MG63 (cell line): ENCODE measurements at regions not wholly inside any gene's neighbourhood (a gene's known extent, or its start where the extent isn't known, plus 50 kb on each side); places are given as distances from the start of the nearest gene placed in this dataset.

Source experiments
- DNase-seq: peaks from one replicate; pipeline ENCODE4 v3.0.0-alpha.2; 2020
- H3K27me3 ChIP-seq: fragments of 250-450 bp; sonication (Bioruptor Pico); 2 replicates; pipeline ENCODE4 v1.5.1; 2020; ENCODE audit warnings: mild to moderate bottlenecking, moderate library complexity
- H3K36me3 ChIP-seq: fragments of 250-450 bp; sonication (Bioruptor Pico); 2 replicates; pipeline ENCODE4 v1.5.1; 2020; ENCODE audit warnings: mild to moderate bottlenecking, moderate library complexity
- H3K4me3 ChIP-seq: fragments of 250-450 bp; sonication (Bioruptor Pico); 2 replicates; pipeline ENCODE4 v1.5.1; 2020; ENCODE audit warnings: mild to moderate bottlenecking, moderate library complexity
- H3K9me3 ChIP-seq: fragments of 250-450 bp; sonication (Bioruptor Pico); 2 replicates; pipeline ENCODE4 v1.5.1; 2020; ENCODE audit warnings: mild to moderate bottlenecking, moderate library complexity

- Histone ChIP-seq H3K9me3 (no peaks in the 10 kb centered on the region), H3K36me3 (no peaks in the 10 kb centered on the region), H3K4me3 (no peak overlapping the region), H3K27me3 (0 out of 2 replicates have a peak, but pooled peaks cover 2% of the 10 kb centered on the region)
- DNase-seq = no peak
These were observed 204.7 kb downstream of the BARHL2 start for GRCh38 chr1:90512441-90512840.

GRCh38 chr1:90510143-90510542 lies 207.0 kb downstream of the BARHL2 start:
- H3K4me3 ChIP-seq = no peak overlapping the region
- no peaks in the 10 kb centered on the region for H3K27me3 ChIP-seq
- no peak for DNase-seq
- H3K36me3 ChIP-seq = no peaks in the 10 kb centered on the region
- H3K9me3 ChIP-seq = no peaks in the 10 kb centered on the region

- Histone ChIP-seq H3K9me3 (no peaks in the 10 kb centered on the region), H3K4me3 (no peak overlapping the region), H3K36me3 (no peaks in the 10 kb centered on the region), H3K27me3 (no peaks in the 10 kb centered on the region)
- DNase-seq = no peak
These were observed 207.7 kb downstream of the BARHL2 start for GRCh38 chr1:90509225-90510048.

GRCh38 chr1:90508376-90509167 lies 208.5 kb downstream of the BARHL2 start:
- H3K9me3 ChIP-seq = no peaks in the 10 kb centered on the region
- no peak overlapping the region for H3K4me3 ChIP-seq
- no peak for DNase-seq
- H3K27me3 ChIP-seq = no peaks in the 10 kb centered on the region
- H3K36me3 ChIP-seq = no peaks in the 10 kb centered on the region

- Histone ChIP-seq H3K9me3 (no peaks in the 10 kb centered on the region), H3K27me3 (no peaks in the 10 kb centered on the region), H3K36me3 (no peaks in the 10 kb centered on the region), H3K4me3 (no peak overlapping the region)
- no peak for DNase-seq
These were observed 209.9 kb downstream of the BARHL2 start for GRCh38 chr1:90507173-90507572.

- Histone ChIP-seq H3K9me3 (no peaks in the 10 kb centered on the region), H3K27me3 (no peaks in the 10 kb centered on the region), H3K36me3 (no peaks in the 10 kb centered on the region), H3K4me3 (no peak overlapping the region)
- DNase-seq = no peak
These were observed 211.3 kb downstream of the BARHL2 start for GRCh38 chr1:90505806-90506205.

- DNase-seq = no peak
- Histone ChIP-seq H3K4me3 (no peak overlapping the region), H3K27me3 (no peaks in the 10 kb centered on the region), H3K36me3 (no peaks in the 10 kb centered on the region), H3K9me3 (no peaks in the 10 kb centered on the region)
These were observed 212.6 kb downstream of the BARHL2 start for GRCh38 chr1:90504509-90504908.

- H3K4me3 ChIP-seq = no peak overlapping the region
- H3K36me3 ChIP-seq = no peaks in the 10 kb centered on the region
- no peaks in the 10 kb centered on the region for H3K9me3 ChIP-seq
- no peak for DNase-seq
- no peaks in the 10 kb centered on the region for H3K27me3 ChIP-seq
These were observed 214.4 kb downstream of the BARHL2 start for GRCh38 chr1:90502696-90503095.

GRCh38 chr1:90502194-90502593 lies 214.9 kb downstream of the BARHL2 start:
- Histone ChIP-seq H3K27me3 (no peaks in the 10 kb centered on the region), H3K4me3 (no peak overlapping the region), H3K9me3 (no peaks in the 10 kb centered on the region), H3K36me3 (no peaks in the 10 kb centered on the region)
- no peak for DNase-seq

- no peaks in the 10 kb centered on the region for H3K27me3 ChIP-seq
- H3K4me3 ChIP-seq = no peak overlapping the region
- no peaks in the 10 kb centered on the region for H3K36me3 ChIP-seq
- no peaks in the 10 kb centered on the region for H3K9me3 ChIP-seq
- no peak for DNase-seq
These were observed 215.8 kb downstream of the BARHL2 start for GRCh38 chr1:90501281-90501680.

GRCh38 chr1:90494748-90495282 lies 222.3 kb downstream of the BARHL2 start:
- DNase-seq = no peak
- no peak overlapping the region for H3K4me3 ChIP-seq
- H3K27me3 ChIP-seq = no peaks in the 10 kb centered on the region
- no peaks in the 10 kb centered on the region for H3K9me3 ChIP-seq
- no peaks in the 10 kb centered on the region for H3K36me3 ChIP-seq

GRCh38 chr1:90488451-90488850 lies 228.7 kb downstream of the BARHL2 start:
- Histone ChIP-seq H3K9me3 (no peaks in the 10 kb centered on the region), H3K27me3 (no peaks in the 10 kb centered on the region), H3K4me3 (no peak overlapping the region), H3K36me3 (no peaks in the 10 kb centered on the region)
- DNase-seq = no peak

- DNase-seq = no peak
- no peak overlapping the region for H3K4me3 ChIP-seq
- H3K27me3 ChIP-seq = no peaks in the 10 kb centered on the region
- H3K36me3 ChIP-seq = no peaks in the 10 kb centered on the region
- no peaks in the 10 kb centered on the region for H3K9me3 ChIP-seq
These were observed 230.1 kb downstream of the BARHL2 start for GRCh38 chr1:90486996-90487395.

- Histone ChIP-seq H3K36me3 (no peaks in the 10 kb centered on the region), H3K4me3 (no peak overlapping the region), H3K9me3 (no peaks in the 10 kb centered on the region), H3K27me3 (no peaks in the 10 kb centered on the region)
- DNase-seq = no peak
These were observed 230.8 kb downstream of the BARHL2 start for GRCh38 chr1:90486134-90486824.

GRCh38 chr1:90480271-90480835 lies 236.7 kb downstream of the BARHL2 start:
- H3K36me3 ChIP-seq = no peaks in the 10 kb centered on the region
- H3K9me3 ChIP-seq = no peaks in the 10 kb centered on the region
- no peak for DNase-seq
- no peaks in the 10 kb centered on the region for H3K27me3 ChIP-seq
- no peak overlapping the region for H3K4me3 ChIP-seq

- Histone ChIP-seq H3K27me3 (no peaks in the 10 kb centered on the region), H3K9me3 (no peaks in the 10 kb centered on the region), H3K36me3 (no peaks in the 10 kb centered on the region), H3K4me3 (no peak overlapping the region)
- DNase-seq = no peak
These were observed 240.1 kb downstream of the BARHL2 start for GRCh38 chr1:90476994-90477393.

GRCh38 chr1:90476411-90476810 lies 240.7 kb downstream of the BARHL2 start:
- Histone ChIP-seq H3K36me3 (no peaks in the 10 kb centered on the region), H3K9me3 (no peaks in the 10 kb centered on the region), H3K4me3 (no peak overlapping the region), H3K27me3 (no peaks in the 10 kb centered on the region)
- no peak for DNase-seq
